ENCODE measurements at regions not wholly inside any gene's neighbourhood (a gene's known extent, or its start where the extent isn't known, plus 50 kb on each side); places are given as distances from the start of the nearest gene placed in this dataset.
"Not testable (repeated sequence)": the region's sequence is repeated elsewhere in the genome, so short reads cannot be mapped to it uniquely, and the experiment has no call there.

DNA sequence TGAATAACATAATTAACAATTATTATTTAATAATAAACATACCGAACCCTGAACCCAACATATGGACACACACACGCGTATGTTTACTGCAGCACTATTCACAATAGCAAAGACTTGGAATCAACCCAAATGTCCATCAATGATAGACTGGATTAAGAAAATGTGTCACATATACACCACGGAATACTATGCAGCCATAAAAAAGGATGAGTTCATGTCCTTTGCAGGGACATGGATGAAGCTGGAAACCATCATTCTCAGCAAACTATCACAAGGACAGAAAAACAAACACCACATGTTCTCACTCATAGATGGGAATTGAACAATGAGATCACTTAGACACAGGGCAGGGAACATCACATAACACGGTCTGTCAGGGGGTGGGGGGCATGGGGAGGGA is 333.5 kb downstream of the KIF20B start:
- DNase-seq: not testable (repeated sequence)

GRCh38 chr10:90041585-90041984 is 340.2 kb downstream of the KIF20B start:
- no peak for DNase-seq

- no peak for DNase-seq
Observed at GRCh38 chr10:90042075-90042474, 340.7 kb downstream of the KIF20B start.

- DNase-seq: no peak
Observed at GRCh38 chr10:90047243-90047729, 345.9 kb downstream of the KIF20B start.

GRCh38 chr10:90051053-90051452 is 349.7 kb downstream of the KIF20B start:
- no peak for DNase-seq

DNA sequence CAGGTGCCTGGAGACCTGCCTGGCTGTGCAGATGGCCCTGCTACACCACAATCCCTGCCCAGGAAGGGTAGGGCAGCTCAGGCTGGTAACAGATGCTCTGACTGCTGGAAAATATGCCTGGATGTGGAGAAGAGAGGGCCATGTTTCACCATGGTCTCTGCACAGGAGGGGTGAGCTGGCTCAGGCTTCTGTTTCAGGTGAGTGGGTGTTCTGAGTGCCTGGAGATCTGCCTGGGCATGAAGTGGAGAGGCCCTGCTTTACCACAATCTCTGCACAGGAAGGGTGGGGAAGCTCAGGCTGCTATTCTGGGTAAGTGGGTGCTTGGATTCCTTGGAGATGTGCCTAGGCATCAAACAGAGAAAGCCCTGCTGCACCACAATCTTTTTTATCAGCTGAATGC is 350.1 kb downstream of the KIF20B start:
- DNase-seq: no peak

GRCh38 chr10:90062786-90063185 is 361.4 kb downstream of the KIF20B start:
- no peak for DNase-seq

DNA sequence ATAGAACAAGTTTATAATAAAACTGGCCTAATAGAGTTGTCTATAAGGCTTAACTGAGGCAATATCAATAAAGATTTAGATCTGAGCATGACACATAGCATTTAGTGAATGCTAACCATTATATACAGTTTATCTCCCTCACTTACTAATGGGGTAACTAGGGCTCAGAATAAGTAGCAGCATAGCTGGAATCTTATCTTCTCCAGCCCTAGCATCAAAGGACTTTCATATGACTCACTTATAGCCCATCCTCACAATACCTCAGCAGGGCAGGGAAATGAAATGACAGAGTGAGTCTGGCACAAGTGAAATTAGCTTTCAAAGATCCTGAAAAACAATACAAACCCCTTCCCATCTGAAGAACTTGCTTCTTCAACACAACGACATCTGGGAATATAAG is 362.9 kb downstream of the KIF20B start:
- no peak for DNase-seq

DNA sequence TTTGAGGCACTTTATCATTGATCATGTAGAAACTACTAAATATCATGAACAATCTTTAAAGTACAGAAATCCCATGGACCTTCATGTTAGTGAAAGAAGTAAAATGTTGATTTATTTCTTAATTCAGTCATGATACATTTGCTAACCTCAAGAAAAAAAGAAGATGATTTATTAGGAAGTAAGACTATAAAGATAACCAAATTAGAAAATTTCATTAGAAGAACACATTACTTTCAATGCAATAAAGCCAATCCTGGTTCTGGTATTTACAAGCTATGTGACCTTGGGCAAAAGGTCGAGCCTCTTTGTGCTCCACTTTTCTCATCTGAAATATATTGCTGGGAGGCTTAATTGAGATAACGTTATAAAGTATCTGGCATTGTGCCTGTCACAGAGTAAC is 365.0 kb downstream of the KIF20B start:
- no peak for DNase-seq

- no peak for DNase-seq
Observed at GRCh38 chr10:90075995-90076394, 374.6 kb downstream of the KIF20B start.

DNA sequence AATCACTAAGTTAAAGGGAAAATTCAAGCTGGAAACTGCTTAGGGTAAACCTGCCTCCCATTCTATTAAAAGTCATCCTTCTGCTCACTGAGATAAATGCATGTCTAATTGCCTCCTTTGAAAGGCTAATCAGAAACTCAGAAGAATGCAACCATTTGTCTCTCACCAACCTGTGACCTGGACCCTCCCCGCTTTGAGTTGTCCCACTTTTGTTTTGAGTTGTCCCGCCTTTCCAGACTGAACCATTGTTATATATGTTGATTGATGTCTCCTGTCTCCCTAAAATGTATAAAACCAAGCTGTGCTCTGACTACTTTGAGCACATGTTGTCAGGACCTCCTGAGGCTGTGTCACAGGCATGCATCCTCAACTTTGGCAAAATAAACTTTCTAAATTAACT is 378.4 kb downstream of the KIF20B start:
- DNase-seq: no peak

DNA sequence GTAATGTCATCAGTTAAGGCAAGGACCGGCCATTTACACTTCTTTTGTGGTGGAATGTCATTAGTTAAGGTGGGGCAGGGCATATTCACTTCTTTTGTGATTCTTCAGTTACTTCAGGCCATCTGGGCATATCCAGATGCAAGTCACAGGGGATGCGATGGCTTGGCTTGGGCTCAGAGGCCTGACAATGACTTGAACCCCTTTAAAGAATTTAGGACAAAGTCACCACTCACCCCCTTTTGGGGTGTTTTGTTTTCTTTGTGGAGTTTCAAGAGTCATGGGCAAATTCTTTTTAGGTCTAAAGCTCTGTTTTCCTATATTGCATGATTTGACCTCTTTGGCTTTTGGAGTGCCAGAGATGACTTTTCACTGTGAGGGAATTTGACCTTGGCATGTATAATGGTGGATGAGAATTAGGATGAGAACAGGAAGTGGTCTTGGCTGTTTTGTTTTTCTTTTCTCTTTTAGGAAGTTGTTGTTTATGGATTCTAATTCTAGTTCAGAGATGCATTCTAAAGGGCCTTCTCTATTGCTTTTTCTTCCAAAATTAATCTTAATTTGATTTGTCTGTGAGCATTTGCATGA is 385.3 kb downstream of the KIF20B start:
- not testable (repeated sequence) for DNase-seq

- DNase-seq: no peak
Observed at GRCh38 chr10:90087197-90088023, 386.0 kb downstream of the KIF20B start.

DNA sequence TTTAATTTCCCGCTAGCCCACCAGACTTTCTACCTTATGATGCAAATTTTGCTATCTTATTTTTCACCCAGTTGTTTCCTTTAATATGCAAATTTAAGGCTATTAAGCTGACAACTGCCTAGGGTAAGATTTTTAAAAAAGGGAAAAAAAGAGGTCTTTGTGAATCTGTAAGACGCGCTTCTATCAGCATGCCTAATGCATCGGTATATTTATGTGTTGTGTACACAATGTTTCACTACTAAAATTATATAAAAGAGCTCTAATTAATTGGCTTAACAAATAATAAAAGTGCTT is 386.6 kb downstream of the KIF20B start:
- DNase-seq: no peak

GRCh38 chr10:90089719-90090118 is 388.3 kb downstream of the KIF20B start:
- DNase-seq: no peak

DNA sequence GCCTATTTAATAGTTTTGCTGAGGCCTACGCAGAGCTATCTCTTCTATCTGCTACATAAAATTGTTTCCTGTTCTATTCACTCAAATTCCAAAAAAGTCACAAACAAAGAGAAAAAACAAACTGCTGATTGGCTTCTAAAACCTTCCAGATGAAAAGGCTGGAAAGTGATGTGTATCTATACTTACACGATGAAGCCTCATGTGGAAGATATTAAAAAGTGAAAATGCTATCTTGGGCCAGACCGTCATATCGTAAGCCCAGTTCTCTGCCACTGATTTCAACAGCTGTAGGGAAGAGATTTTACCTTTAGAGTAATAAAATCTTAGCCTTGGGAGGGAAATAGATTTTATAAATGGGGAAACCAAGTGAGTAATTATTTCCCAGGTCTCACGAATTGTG is 394.8 kb downstream of the KIF20B start:
- DNase-seq: no peak

GRCh38 chr10:90107581-90107980 is 406.2 kb downstream of the KIF20B start:
- DNase-seq: not testable (repeated sequence)

DNA sequence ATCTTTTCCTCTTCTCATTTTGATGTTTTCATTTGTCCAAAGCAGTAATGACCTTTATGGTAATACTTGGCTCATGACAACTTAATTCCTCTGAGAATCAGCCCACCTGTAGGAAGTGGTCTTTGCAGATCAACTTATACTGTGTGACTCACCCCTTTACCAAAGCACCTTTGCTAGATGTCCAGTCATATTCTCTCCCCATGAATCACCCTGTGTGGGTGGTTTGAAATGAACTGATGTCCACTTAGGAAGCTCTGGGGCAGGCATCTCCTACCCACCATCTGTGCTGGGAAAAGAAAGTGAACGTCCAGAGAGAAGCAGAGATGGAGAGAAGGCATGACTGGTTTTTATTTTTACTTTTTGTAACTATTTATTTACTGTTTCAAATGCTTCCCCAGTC is 410.3 kb downstream of the KIF20B start:
- DNase-seq: no peak

- no peak for DNase-seq
Observed at GRCh38 chr10:90112681-90113080, 411.3 kb downstream of the KIF20B start.

DNA sequence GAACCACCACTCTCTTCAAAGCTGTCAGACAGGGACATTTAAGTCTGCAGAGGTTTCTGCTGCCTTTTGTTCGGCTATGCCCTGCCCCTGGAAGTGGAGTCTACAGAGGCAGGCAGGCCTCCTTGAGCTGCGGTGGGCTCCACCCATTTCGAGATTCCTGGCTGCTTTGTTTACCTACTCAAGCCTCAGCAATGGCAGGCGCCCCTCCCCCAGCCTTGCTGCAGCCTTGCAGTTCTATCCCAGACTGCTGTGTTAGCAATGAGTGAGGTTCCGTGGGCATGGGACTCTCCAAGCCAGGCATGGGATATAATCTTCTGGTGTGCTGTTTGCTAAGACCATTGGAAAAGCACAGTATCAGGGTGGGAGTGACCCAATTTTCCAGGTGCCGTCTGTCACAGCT is 417.2 kb downstream of the KIF20B start:
- DNase-seq: not testable (repeated sequence)

GRCh38 chr10:90119631-90120280 is 418.4 kb downstream of the KIF20B start:
- not testable (repeated sequence) for DNase-seq

- DNase-seq: no peak
Observed at GRCh38 chr10:90125456-90126255, 424.3 kb downstream of the KIF20B start.

DNA sequence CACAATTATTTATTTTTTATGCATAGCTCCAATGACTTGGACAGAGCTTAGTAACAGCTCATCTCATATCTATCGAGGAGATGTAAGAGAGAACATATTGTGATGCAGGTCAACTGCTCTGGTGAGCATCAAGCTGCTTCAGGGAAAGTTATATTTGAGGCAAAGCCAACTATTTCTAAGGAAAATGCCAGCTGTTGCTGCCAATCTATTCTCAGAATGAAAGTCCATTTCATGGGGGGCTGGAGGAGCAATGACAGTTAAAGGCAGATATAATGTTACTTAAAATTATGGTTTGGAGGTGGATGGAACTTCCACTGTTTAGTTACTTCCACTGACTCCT is 424.8 kb downstream of the KIF20B start:
- no peak for DNase-seq
